H1 (cell line): ENCODE measurements at regions not wholly inside any gene's neighbourhood (a gene's known extent, or its start where the extent isn't known, plus 50 kb on each side); places are given as distances from the start of the nearest gene placed in this dataset.

Experiments used
- CTCF ChIA-PET: fragments of 300-600 bp; sonication (Branson Sonifier 250); formaldehyde crosslinking; loops from one replicate; lab custom pipeline; 2021; ENCODE audit not compliant: partially characterized antibody; lab: Charles Lee
- POLR2A ChIA-PET: fragments of 300-600 bp; sonication (Branson Sonifier 250); formaldehyde crosslinking; loops from one replicate; lab custom pipeline; 2021; ENCODE audit warnings: inconsistent platforms; ENCODE audit not compliant: partially characterized antibody; lab: Charles Lee
- DNase-seq, 2 experiments: peaks; one replicate each; pipeline versions ENCODE4 v3.0.0 to v3.0.0-alpha.2; 2010 to 2022; ENCODE audit warnings: low spot score in 2 of 2, low read depth in 1 of 2, mixed read lengths in 1 of 2
- FAIRE-seq: peaks from 2 replicates; lab custom pipeline; 2011; peaks lifted over from hg19 to GRCh38; lab: Jason Lieb, UNC
- H2AFZ ChIP-seq: 2 replicates; pipeline ENCODE4 v1.8.1; 2012; ENCODE audit warnings: low read length, inconsistent platforms
- H2AK5ac ChIP-seq: 2 replicates; pipeline ENCODE4 v1.6.1; 2013; ENCODE audit warnings: low read depth, low read length
- H2BK120ac ChIP-seq: replicated peaks from 2 replicates; pipeline ENCODE3; 2013; ENCODE audit warnings: low read depth, low read length, inconsistent platforms
- H2BK12ac ChIP-seq: 2 replicates; pipeline ENCODE4 v1.6.1; 2013; ENCODE audit warnings: low read depth, low read length
- H2BK15ac ChIP-seq: 2 replicates; pipeline ENCODE4 v1.6.1; 2013; ENCODE audit warnings: low read length
- H2BK20ac ChIP-seq: 2 replicates; pipeline ENCODE4 v1.6.1; 2013; ENCODE audit warnings: low read length
- H2BK5ac ChIP-seq: 2 replicates; pipeline ENCODE4 v1.6.1; 2013; ENCODE audit warnings: low read depth, low read length
- H3K14ac ChIP-seq: 2 replicates; pipeline ENCODE4 v1.6.1; 2013; ENCODE audit warnings: inconsistent platforms; ENCODE audit not compliant: insufficient read length
- H3K18ac ChIP-seq: 2 replicates; pipeline ENCODE4 v1.6.1; 2013; ENCODE audit warnings: low read length; ENCODE audit errors: extremely low read depth
- H3K23ac ChIP-seq: 2 replicates; pipeline ENCODE4 v1.6.1; 2013; ENCODE audit warnings: inconsistent platforms; ENCODE audit not compliant: insufficient read length
- H3K23me2 ChIP-seq: 2 replicates; pipeline ENCODE4 v1.6.1; 2013; ENCODE audit warnings: low read depth, low read length
- H3K27ac ChIP-seq: 2 replicates; pipeline ENCODE4 v1.6.1; 2011; ENCODE audit warnings: low read depth, low read length, inconsistent platforms
- H3K27me3 ChIP-seq, 4 experiments: replicated peaks in 1 of 4; 1 replicate in 1 of 4; 2 replicates in 3 of 4; pipeline versions ENCODE4 v1.6.1 to v1.8.1; 2011 to 2013; ENCODE audit warnings: low read length in 3 of 4, mild to moderate bottlenecking in 3 of 4, inconsistent platforms in 2 of 4, mixed read lengths in 2 of 4, moderate library complexity in 1 of 4; ENCODE audit not compliant: control insufficient read depth in 3 of 4, insufficient read depth in 3 of 4; ENCODE audit errors: extremely low read depth in 1 of 4
- H3K36me3 ChIP-seq, 4 experiments: 2 replicates each; pipeline versions ENCODE4 v1.6.1 to v1.8.1; 2011 to 2013; ENCODE audit warnings: mild to moderate bottlenecking in 4 of 4, low read length in 3 of 4, moderate library complexity in 2 of 4, control low read depth in 1 of 4, inconsistent platforms in 1 of 4; ENCODE audit not compliant: insufficient read depth in 4 of 4, control insufficient read depth in 2 of 4
- H3K4ac ChIP-seq: replicated peaks from 2 replicates; pipeline ENCODE3; 2013; ENCODE audit warnings: low read length, low read depth, mixed read lengths, inconsistent platforms; ENCODE audit not compliant: insufficient read length
- H3K4me1 ChIP-seq, 4 experiments: replicated peaks in 1 of 4; 1 replicate in 1 of 4; 2 replicates in 3 of 4; pipeline versions ENCODE4 v1.6.1 to v1.8.1; 2011 to 2013; ENCODE audit warnings: low read length in 3 of 4, inconsistent platforms in 2 of 4, mixed read lengths in 1 of 4; ENCODE audit not compliant: insufficient read depth in 4 of 4, control insufficient read depth in 3 of 4
- H3K4me2 ChIP-seq, 2 experiments: 2 replicates each; pipeline versions ENCODE4 v1.6.1 to v1.8.1; 2011 to 2013; ENCODE audit warnings: low read depth in 2 of 2, low read length in 2 of 2, control low read depth in 1 of 2, inconsistent platforms in 1 of 2, mild to moderate bottlenecking in 1 of 2; ENCODE audit not compliant: insufficient read depth in 1 of 2
- H3K4me3 ChIP-seq, 4 experiments: fragments of 200-600, 300-600 bp in 1 of 4; sonication (generic), shearing (Covaris generic), sonication (Bioruptor Twin) in 1 of 4; 2 replicates each; pipeline versions ENCODE4 v1.5.1 to v1.8.1; 2011 to 2016; ENCODE audit warnings: low read length in 4 of 4, low read depth in 3 of 4, control low read depth in 2 of 4, inconsistent platforms in 2 of 4, mild to moderate bottlenecking in 2 of 4, mixed read lengths in 1 of 4, moderate library complexity in 1 of 4; ENCODE audit not compliant: insufficient read depth in 2 of 4; ENCODE audit errors: extremely low read depth in 1 of 4
- H3K56ac ChIP-seq: replicated peaks from 2 replicates; pipeline ENCODE3; 2013; ENCODE audit warnings: low read depth, mild to moderate bottlenecking, mixed read lengths, low read length, inconsistent platforms; ENCODE audit not compliant: insufficient read length
- H3K79me1 ChIP-seq: 2 replicates; pipeline ENCODE4 v1.6.1; 2013; ENCODE audit warnings: low read depth, low read length, control low read depth
- H3K79me2 ChIP-seq, 2 experiments: 2 replicates each; pipeline versions ENCODE4 v1.6.1 to v1.8.1; 2012 to 2013; ENCODE audit warnings: low read length in 2 of 2, mild to moderate bottlenecking in 2 of 2, inconsistent platforms in 1 of 2; ENCODE audit not compliant: insufficient read depth in 2 of 2, control insufficient read depth in 1 of 2
- H3K9ac ChIP-seq, 4 experiments: replicated peaks in 1 of 4; 1 replicate in 1 of 4; 2 replicates in 3 of 4; pipeline versions ENCODE4 v1.6.1 to v1.8.1; 2011 to 2013; ENCODE audit warnings: low read depth in 3 of 4, low read length in 3 of 4, control low read depth in 2 of 4, mild to moderate bottlenecking in 2 of 4, moderate library complexity in 2 of 4, inconsistent platforms in 1 of 4; ENCODE audit errors: extremely low read depth in 1 of 4
- H3K9me3 ChIP-seq, 2 experiments: 2 replicates each; pipeline versions ENCODE4 v1.6.1 to v1.8.1; 2012 to 2013; ENCODE audit warnings: mild to moderate bottlenecking in 2 of 2, moderate library complexity in 2 of 2, control low read depth in 1 of 2, inconsistent platforms in 1 of 2, low read depth in 1 of 2, low read length in 1 of 2, mixed read lengths in 1 of 2; ENCODE audit not compliant: insufficient read depth in 2 of 2
- H4K20me1 ChIP-seq, 2 experiments: replicated peaks in 1 of 2; 2 replicates each; pipeline versions ENCODE3 to v1.8.1; 2011 to 2013; ENCODE audit warnings: inconsistent platforms in 2 of 2, low read length in 2 of 2, mild to moderate bottlenecking in 1 of 2; ENCODE audit not compliant: insufficient read depth in 2 of 2, control insufficient read depth in 1 of 2
- H4K5ac ChIP-seq: 2 replicates; pipeline ENCODE4 v1.6.1; 2013; ENCODE audit warnings: low read length, low read depth, mixed read lengths, inconsistent platforms; ENCODE audit not compliant: insufficient read length
- H4K8ac ChIP-seq: 2 replicates; pipeline ENCODE4 v1.8.0; 2013; ENCODE audit warnings: mild to moderate bottlenecking, moderate library complexity, low read length, inconsistent platforms; ENCODE audit not compliant: insufficient read depth; ENCODE audit errors: extremely low read depth
- H4K91ac ChIP-seq: replicated peaks from 2 replicates; pipeline ENCODE3; 2013; ENCODE audit warnings: low read length, mixed read lengths, inconsistent platforms; ENCODE audit not compliant: insufficient read length
- CHD1 ChIP-seq: IDR thresholded peaks from 2 replicates; pipeline ENCODE4 v1.6.1; 2012; ENCODE audit warnings: low read depth, low read length, improper control_type of control experiment
- MAFK ChIP-seq: IDR thresholded peaks from 2 replicates; pipeline ENCODE4 v1.6.1; 2012; ENCODE audit warnings: low read depth, mild to moderate bottlenecking, improper control_type of control experiment, low read length
- POLR2AphosphoS5 ChIP-seq: IDR thresholded peaks from 2 replicates; pipeline ENCODE4 v1.6.1; 2011; ENCODE audit warnings: low read depth, low read length
- RBBP5 ChIP-seq: IDR thresholded peaks from 2 replicates; pipeline ENCODE4 v1.7.1; 2012; ENCODE audit warnings: low read depth, mild to moderate bottlenecking, inconsistent platforms, low read length, moderate library complexity, borderline replicate concordance
- SRF ChIP-seq: IDR thresholded peaks from 2 replicates; pipeline ENCODE4 v1.6.1; 2011; ENCODE audit warnings: mild to moderate bottlenecking, low read depth, low read length, moderate library complexity
- WGBS, 2 experiments: shearing (Covaris generic) in 1 of 2; methylation state at CpG; one replicate each; pipeline versions ENCODE4 v1.1.6 to v1.1.7; 2013 to 2015; ENCODE audit warnings: low lambda C conversion rate in 2 of 2, mixed read lengths in 2 of 2, inconsistent platforms in 1 of 2, low coverage in 1 of 2, missing lambda C conversion rate in 1 of 2; ENCODE audit not compliant: insufficient replicate concordance in 2 of 2, insufficient coverage in 1 of 2, insufficient read length in 1 of 2; ENCODE audit errors: extremely low coverage in 1 of 2, missing lambda C conversion rate in 1 of 2; 5-methylcytosine and 5-hydroxymethylcytosine counted together

DNA sequence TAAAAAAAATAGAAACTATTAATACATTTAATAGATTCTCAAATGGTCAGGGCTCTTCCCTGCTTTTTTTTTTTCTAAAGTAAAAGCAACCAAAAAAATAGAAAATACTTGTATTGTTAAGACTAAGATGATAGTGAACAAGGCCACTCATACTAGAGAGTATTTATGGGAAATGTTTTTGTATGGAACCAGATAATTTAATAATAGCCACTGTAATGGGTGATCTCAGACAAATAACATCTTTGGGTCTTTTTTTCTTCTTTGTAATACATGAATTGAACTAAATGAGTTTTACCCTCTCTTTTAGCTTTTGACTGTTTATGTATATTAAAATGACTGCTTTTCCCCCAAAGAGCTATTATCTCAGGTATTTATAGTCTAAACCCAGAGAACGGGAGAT lies 92.1 kb upstream of the ELOVL6 start:
- H3K56ac ChIP-seq = no peak overlapping the region
- H3K4me2 ChIP-seq = no peak overlapping the region
- no peak overlapping the region for H3K18ac ChIP-seq
- no peak overlapping the region for H3K4ac ChIP-seq
- no peak overlapping the region for H2AFZ ChIP-seq
- H3K9ac ChIP-seq = no peak overlapping the region
- WGBS, 2 experiments = 83% methylated on average over 1 of the region's 1 CpG; no CpG with 5 or more reads in 1 of the 2 experiments
- no peak overlapping the region for H2BK15ac ChIP-seq
- POLR2A ChIA-PET = no interaction called here
- FAIRE-seq (no peak), DNase-seq (no peak)
- H3K4me1 ChIP-seq = 0 out of 7 replicates have a peak, but pooled peaks cover 0 to 2% (median 0%) of the 10 kb centered on the region in 4 experiments
- H2BK20ac ChIP-seq = no peak overlapping the region
- no peaks in the 10 kb centered on the region for H3K36me3 ChIP-seq
- no peak overlapping the region for H2AK5ac ChIP-seq
- no peaks in the 10 kb centered on the region for H4K20me1 ChIP-seq
- no peak overlapping the region for H2BK120ac ChIP-seq
- CTCF ChIA-PET = interaction anchor here (1.0 to 1.7 kb wide), 5 partner anchors 8 to 284 kb away, joined by 3 to 5 read pairs (median 3); no protein-coding TSS in a partner anchor
- no peak overlapping the region for H3K4me3 ChIP-seq
- H3K23me2 ChIP-seq = no peaks in the 10 kb centered on the region
- no peaks in the 10 kb centered on the region for H3K79me2 ChIP-seq
- no peak overlapping the region for H4K91ac ChIP-seq
- no peak overlapping the region for H3K27ac ChIP-seq
- H4K5ac ChIP-seq = no peak overlapping the region
- no peaks in the 10 kb centered on the region for H3K27me3 ChIP-seq
- no peak overlapping the region for H2BK5ac ChIP-seq
- TF ChIP-seq RBBP5 (no peak), POLR2AphosphoS5 (no peak), MAFK (no peak), SRF (no peak), CHD1 (no peak)
- H3K9me3 ChIP-seq = no peaks in the 10 kb centered on the region
- H2BK12ac ChIP-seq = no peak overlapping the region
- H3K79me1 ChIP-seq = no peaks in the 10 kb centered on the region
- H3K14ac ChIP-seq = no peak overlapping the region
- no peak overlapping the region for H3K23ac ChIP-seq
- H4K8ac ChIP-seq = no peak overlapping the region
